ENCODE measurements at regions not wholly inside any gene's neighbourhood (a gene's known extent, or its start where the extent isn't known, plus 50 kb on each side); places are given as distances from the start of the nearest gene placed in this dataset.
"Not testable (repeated sequence)": the region's sequence is repeated elsewhere in the genome, so short reads cannot be mapped to it uniquely, and the experiment has no call there.

DNA sequence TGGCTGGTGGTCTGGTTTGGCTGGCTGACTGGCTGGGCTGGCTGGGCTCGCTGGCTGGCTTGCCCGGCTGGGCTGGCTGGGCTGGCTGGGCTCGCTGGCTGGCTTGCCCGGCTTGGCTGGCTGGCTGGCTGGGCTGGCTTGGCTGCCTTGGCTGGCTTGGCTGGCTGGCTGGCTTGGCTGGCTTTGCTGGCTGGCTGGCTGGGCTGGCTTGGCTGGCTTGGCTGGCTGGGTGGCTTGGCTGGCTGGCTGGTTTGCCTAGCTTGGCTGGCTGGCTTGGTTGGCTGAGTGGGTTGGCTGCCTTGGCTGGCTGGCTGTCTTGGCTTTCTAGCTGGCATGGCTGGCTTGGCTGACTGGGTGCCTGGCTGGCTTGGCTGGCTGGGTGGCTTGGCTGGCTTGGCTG lies 245.1 kb upstream of the POTEB2 start:
- ATAC-seq; H3K9ac ChIP-seq (ENCODE audit: low read length); H3K27me3 ChIP-seq (ENCODE audit: low read length); H3K79me2 ChIP-seq (ENCODE audit: low read length); H3K4me2 ChIP-seq (ENCODE audit: low read length); H4K20me1 ChIP-seq (ENCODE audit: low read length); H3K4me1 ChIP-seq (ENCODE audit: insufficient read depth, low read length); H3F3A ChIP-seq (ENCODE audit: low read length, unreplicated experiment); POLR2A ChIA-PET (ENCODE audit: unreplicated experiment); intact Hi-C loops (cut with micrococcal nuclease); H3K9me2 ChIP-seq (replicated peaks; ENCODE audit: low read length); DNase-seq; CTCF ChIA-PET; H3K4me3 ChIP-seq (ENCODE audit: low read length); H3K9me3 ChIP-seq (ENCODE audit: low read length); H2AFZ ChIP-seq (ENCODE audit: low read length); BruUV-seq (replicated peaks); H3K36me3 ChIP-seq (ENCODE audit: low read depth, low read length); H3K27ac ChIP-seq (ENCODE audit: low read length): not testable (repeated sequence)

DNA sequence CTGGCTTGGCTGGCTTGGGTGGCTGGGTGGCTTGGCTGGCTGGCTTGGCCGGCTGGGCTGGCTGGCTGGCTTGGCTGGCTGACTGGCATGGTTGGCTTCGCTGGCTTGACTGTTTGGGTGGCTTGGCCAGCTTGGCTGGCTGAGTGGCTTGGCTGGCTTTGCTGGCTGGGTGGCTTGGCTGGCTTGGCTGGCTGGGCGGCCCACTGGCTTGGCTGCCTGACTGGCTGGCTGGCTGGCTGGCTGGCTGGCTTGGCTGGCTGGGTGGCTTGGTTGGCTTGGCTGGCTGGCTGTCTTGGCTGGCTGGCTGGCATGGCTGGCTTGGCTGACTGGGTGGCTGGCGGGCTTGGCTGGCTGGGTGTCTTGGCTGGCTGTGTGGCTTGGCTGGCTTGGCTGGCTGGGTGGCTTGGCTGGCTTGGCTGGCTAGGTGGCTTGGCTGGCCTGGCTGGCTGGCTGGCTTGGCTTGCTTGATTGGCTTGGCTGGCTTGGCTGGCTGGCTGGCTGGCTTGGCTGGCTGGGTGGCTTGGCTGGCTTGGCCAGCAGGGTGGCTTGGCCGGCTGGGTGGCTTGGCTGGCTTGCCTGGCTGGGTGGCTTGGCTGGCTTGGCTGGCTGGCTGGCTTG lies 244.2 kb upstream of the POTEB2 start:
- H3K9ac ChIP-seq (ENCODE audit: low read length); intact Hi-C loops (cut with micrococcal nuclease); H3F3A ChIP-seq (ENCODE audit: low read length, unreplicated experiment); H4K20me1 ChIP-seq (ENCODE audit: low read length); H3K4me2 ChIP-seq (ENCODE audit: low read length); BruUV-seq (replicated peaks); H3K4me3 ChIP-seq (ENCODE audit: low read length); ATAC-seq; POLR2A ChIA-PET (ENCODE audit: unreplicated experiment); H2AFZ ChIP-seq (ENCODE audit: low read length); H3K9me3 ChIP-seq (ENCODE audit: low read length); CTCF ChIA-PET; DNase-seq; H3K9me2 ChIP-seq (replicated peaks; ENCODE audit: low read length); H3K27me3 ChIP-seq (ENCODE audit: low read length); H3K4me1 ChIP-seq (ENCODE audit: insufficient read depth, low read length); H3K36me3 ChIP-seq (ENCODE audit: low read depth, low read length); H3K27ac ChIP-seq (ENCODE audit: low read length); H3K79me2 ChIP-seq (ENCODE audit: low read length): not testable (repeated sequence)

DNA sequence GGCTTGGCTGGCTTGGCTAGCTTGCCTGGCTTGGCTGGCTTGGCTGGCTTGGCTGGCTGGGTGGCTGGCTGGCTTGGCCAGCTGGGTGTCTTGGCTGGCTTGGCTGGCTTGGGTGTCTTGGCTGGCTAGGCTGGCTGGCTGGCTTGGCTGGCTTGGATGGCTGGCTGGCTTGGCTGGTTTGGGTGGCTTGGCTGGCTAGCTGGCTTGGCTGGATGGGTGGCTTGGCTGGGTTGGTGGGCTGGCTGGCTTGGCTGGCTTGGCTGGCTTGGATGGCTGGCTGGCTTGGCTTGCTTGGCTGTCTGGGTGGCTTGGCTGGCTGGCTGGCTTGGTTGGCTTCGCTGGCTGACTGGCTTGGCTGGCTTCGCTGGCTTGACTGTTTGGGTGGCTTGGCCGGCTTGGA lies 242.3 kb upstream of the POTEB2 start:
- DNase-seq; H3K4me1 ChIP-seq (ENCODE audit: insufficient read depth, low read length); BruUV-seq (replicated peaks); intact Hi-C loops (cut with micrococcal nuclease); H3K9ac ChIP-seq (ENCODE audit: low read length); H2AFZ ChIP-seq (ENCODE audit: low read length); H4K20me1 ChIP-seq (ENCODE audit: low read length); H3K27ac ChIP-seq (ENCODE audit: low read length); POLR2A ChIA-PET (ENCODE audit: unreplicated experiment); ATAC-seq; H3K4me2 ChIP-seq (ENCODE audit: low read length); CTCF ChIA-PET; H3K4me3 ChIP-seq (ENCODE audit: low read length); H3K9me2 ChIP-seq (replicated peaks; ENCODE audit: low read length); H3K79me2 ChIP-seq (ENCODE audit: low read length); H3K27me3 ChIP-seq (ENCODE audit: low read length); H3F3A ChIP-seq (ENCODE audit: low read length, unreplicated experiment); H3K9me3 ChIP-seq (ENCODE audit: low read length); H3K36me3 ChIP-seq (ENCODE audit: low read depth, low read length): not testable (repeated sequence)

DNA sequence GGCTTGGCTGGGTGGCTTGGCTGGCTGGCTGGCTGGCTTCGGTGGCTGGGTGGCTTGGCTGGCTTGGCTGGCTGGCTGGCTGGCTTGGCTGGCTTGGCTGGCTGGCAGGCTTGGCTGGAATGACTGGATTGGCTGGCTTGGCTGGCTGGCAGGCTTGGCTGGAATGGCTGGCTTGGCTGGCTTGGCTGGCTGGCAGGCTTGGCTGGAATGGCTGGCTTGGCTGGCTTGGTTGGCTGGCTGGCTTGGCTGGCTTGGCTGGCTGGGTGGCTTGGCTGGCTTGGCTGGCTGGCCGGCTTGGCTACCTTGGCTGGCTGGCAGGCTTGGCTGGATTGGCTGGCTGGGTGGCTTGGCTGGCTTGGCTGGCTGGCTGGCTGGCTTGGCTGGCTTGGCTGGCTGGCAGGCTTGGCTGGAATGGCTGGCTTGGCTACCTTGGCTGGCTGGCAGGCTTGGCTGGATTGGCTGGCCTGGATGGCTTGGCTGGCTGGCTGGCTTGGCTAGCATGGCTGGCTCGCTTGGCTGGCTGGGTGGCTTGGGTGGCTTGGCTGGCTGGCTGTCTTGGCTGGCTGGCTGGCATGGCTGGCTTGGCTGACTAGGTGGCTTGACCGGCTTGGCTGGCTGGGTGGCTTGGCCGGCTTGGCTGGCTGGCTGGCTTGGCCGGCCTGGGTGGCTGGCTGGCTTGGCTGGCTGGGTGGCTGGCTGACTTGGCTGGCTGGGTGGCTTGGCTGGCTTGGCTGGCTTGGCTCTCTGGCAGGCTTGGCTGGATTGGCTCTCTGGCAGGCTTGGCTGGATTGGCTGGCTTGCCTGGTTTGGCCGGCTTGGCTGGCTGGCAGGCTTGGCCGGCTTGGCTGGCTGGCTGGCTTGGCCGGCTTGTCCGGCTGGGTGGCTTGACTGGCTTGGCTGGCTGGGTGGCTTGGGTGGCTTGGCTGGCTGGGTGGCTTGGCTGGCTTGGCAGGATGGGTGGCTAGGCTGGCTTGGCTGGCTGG lies 241.6 kb upstream of the POTEB2 start:
- H3K9me2 ChIP-seq (replicated peaks; ENCODE audit: low read length); H3K4me1 ChIP-seq (ENCODE audit: insufficient read depth, low read length); H4K20me1 ChIP-seq (ENCODE audit: low read length); H3K4me3 ChIP-seq (ENCODE audit: low read length); H3K27ac ChIP-seq (ENCODE audit: low read length); CTCF ChIA-PET; H3K36me3 ChIP-seq (ENCODE audit: low read depth, low read length); H3K4me2 ChIP-seq (ENCODE audit: low read length); POLR2A ChIA-PET (ENCODE audit: unreplicated experiment); ATAC-seq; BruUV-seq (replicated peaks); intact Hi-C loops (cut with micrococcal nuclease); H3K27me3 ChIP-seq (ENCODE audit: low read length); H2AFZ ChIP-seq (ENCODE audit: low read length); H3K9me3 ChIP-seq (ENCODE audit: low read length); H3K9ac ChIP-seq (ENCODE audit: low read length); H3F3A ChIP-seq (ENCODE audit: low read length, unreplicated experiment); H3K79me2 ChIP-seq (ENCODE audit: low read length); DNase-seq: not testable (repeated sequence)

DNA sequence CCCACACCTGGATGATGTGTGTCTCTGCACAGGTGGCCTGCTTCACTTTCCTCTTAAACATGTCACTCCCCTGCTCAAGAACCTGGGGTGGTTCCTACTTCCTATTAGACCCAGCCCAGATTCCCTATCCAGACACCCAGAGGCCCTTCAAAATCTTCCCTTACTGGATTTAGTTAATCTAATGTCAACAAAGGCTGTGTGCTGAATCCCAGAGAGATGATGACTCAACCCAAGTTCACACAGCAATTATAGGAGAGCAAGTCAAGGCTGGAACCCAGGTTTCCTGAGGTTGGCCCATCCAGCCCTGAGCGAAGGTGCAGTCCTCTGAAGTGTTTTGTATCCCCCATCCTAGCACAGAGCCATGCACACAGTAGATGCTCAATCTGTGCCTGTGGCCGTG lies 230.5 kb upstream of the POTEB2 start:
- H3K9me3 ChIP-seq (ENCODE audit: low read length); ATAC-seq; H3F3A ChIP-seq (ENCODE audit: low read length, unreplicated experiment); H3K9me2 ChIP-seq (replicated peaks; ENCODE audit: low read length); H3K9ac ChIP-seq (ENCODE audit: low read length); H3K27ac ChIP-seq (ENCODE audit: low read length); intact Hi-C loops (cut with micrococcal nuclease); BruUV-seq (replicated peaks); H3K27me3 ChIP-seq (ENCODE audit: low read length); H3K4me3 ChIP-seq (ENCODE audit: low read length); H3K36me3 ChIP-seq (ENCODE audit: low read depth, low read length); H3K79me2 ChIP-seq (ENCODE audit: low read length); DNase-seq; H4K20me1 ChIP-seq (ENCODE audit: low read length); CTCF ChIA-PET; POLR2A ChIA-PET (ENCODE audit: unreplicated experiment); H2AFZ ChIP-seq (ENCODE audit: low read length); H3K4me2 ChIP-seq (ENCODE audit: low read length); H3K4me1 ChIP-seq (ENCODE audit: insufficient read depth, low read length): not testable (repeated sequence)

DNA sequence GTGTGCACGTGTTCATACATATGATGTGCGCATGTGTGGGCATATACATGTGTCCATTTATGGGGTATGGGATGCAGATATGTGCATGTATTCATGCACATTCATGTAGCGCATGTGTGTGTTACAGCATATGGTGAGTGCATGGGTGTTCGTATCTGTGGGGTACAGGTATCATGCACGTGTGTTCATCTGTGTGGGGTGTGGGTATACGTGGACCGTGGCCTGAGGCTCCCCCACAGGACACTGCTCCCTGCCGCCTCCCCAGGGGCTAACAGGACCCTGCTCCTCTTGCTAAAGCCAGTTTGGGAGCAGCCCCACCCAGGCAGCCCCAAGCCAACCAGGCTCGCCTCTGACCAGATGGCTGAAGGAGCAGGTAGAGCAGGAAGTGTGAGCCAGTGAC lies 213.4 kb upstream of the POTEB2 start:
- H2AFZ ChIP-seq (ENCODE audit: low read length); H3K4me1 ChIP-seq (ENCODE audit: insufficient read depth, low read length); H3K9ac ChIP-seq (ENCODE audit: low read length); H3F3A ChIP-seq (ENCODE audit: low read length, unreplicated experiment); POLR2A ChIA-PET (ENCODE audit: unreplicated experiment); H3K9me3 ChIP-seq (ENCODE audit: low read length); H3K4me2 ChIP-seq (ENCODE audit: low read length); ATAC-seq; H3K27ac ChIP-seq (ENCODE audit: low read length); CTCF ChIA-PET; H4K20me1 ChIP-seq (ENCODE audit: low read length); BruUV-seq (replicated peaks); intact Hi-C loops (cut with micrococcal nuclease); H3K9me2 ChIP-seq (replicated peaks; ENCODE audit: low read length); H3K79me2 ChIP-seq (ENCODE audit: low read length); H3K36me3 ChIP-seq (ENCODE audit: low read depth, low read length); H3K4me3 ChIP-seq (ENCODE audit: low read length); DNase-seq; H3K27me3 ChIP-seq (ENCODE audit: low read length): not testable (repeated sequence)
